KMS-11 (cell line): ENCODE measurements at regions not wholly inside any gene's neighbourhood (a gene's known extent, or its start where the extent isn't known, plus 50 kb on each side); places are given as distances from the start of the nearest gene placed in this dataset.

ENCODE experiments used
- H2AFZ ChIP-seq: fragments of 200-600 bp; sonication (generic); 2 replicates; pipeline ENCODE4 v1.6.1; 2016; ENCODE audit warnings: antibody characterized with exemption, mixed run types, low read depth
- H3K27ac ChIP-seq: fragments of 200-600 bp; sonication (generic); 2 replicates; pipeline ENCODE4 v1.6.1; 2016; ENCODE audit warnings: mild to moderate bottlenecking, mixed run types
- H3K27me3 ChIP-seq: fragments of 200-600 bp; sonication (generic); 2 replicates; pipeline ENCODE4 v1.6.1; 2017; ENCODE audit warnings: mild to moderate bottlenecking, low read depth, mixed run types, moderate library complexity; ENCODE audit not compliant: insufficient read depth
- H3K36me3 ChIP-seq: fragments of 200-600 bp; sonication (generic); 2 replicates; pipeline ENCODE4 v1.6.1; 2017; ENCODE audit warnings: mild to moderate bottlenecking, mixed run types; ENCODE audit not compliant: insufficient read depth
- H3K4me1 ChIP-seq: fragments of 200-600 bp; sonication (generic); 2 replicates; pipeline ENCODE4 v1.6.1; 2016; ENCODE audit warnings: mild to moderate bottlenecking, low read depth, mixed run types; ENCODE audit not compliant: poor library complexity, severe bottlenecking
- H3K4me2 ChIP-seq: fragments of 200-600 bp; sonication (generic); 2 replicates; pipeline ENCODE4 v1.7.0; 2016; ENCODE audit warnings: mild to moderate bottlenecking, mixed run types
- H3K4me3 ChIP-seq: fragments of 200-600 bp; sonication (generic); IDR thresholded peaks from 2 replicates; pipeline ENCODE4 v1.6.1; 2017; ENCODE audit warnings: low read depth, low read length, mixed read lengths; ENCODE audit not compliant: insufficient read depth
- H3K79me2 ChIP-seq: fragments of 200-600 bp; sonication (generic); 2 replicates; pipeline ENCODE4 v1.6.1; 2016; ENCODE audit warnings: low read depth, mixed run types; ENCODE audit not compliant: insufficient read depth
- H3K9ac ChIP-seq: fragments of 200-600 bp; sonication (generic); 2 replicates; pipeline ENCODE4 v1.6.1; 2016; ENCODE audit warnings: mild to moderate bottlenecking, mixed run types
- H4K20me1 ChIP-seq: fragments of 200-600 bp; sonication (generic); 2 replicates; pipeline ENCODE4 v1.6.1; 2016; ENCODE audit warnings: mild to moderate bottlenecking, mixed run types; ENCODE audit not compliant: insufficient read depth
- CTCF ChIP-seq: fragments of 200-600 bp; sonication (generic); conservative IDR thresholded peaks from 2 replicates; pipeline ENCODE4 v1.6.1; 2017; ENCODE audit warnings: low read depth, mild to moderate bottlenecking, antibody characterized with exemption, low read length, moderate library complexity, mixed read lengths

- no peaks in the 10 kb centered on the region for H4K20me1 ChIP-seq
- H3K27ac ChIP-seq = no peak overlapping the region
- H3K36me3 ChIP-seq = no peaks in the 10 kb centered on the region
- H3K9ac ChIP-seq = no peak overlapping the region
- H3K4me1 ChIP-seq = no peaks in the 10 kb centered on the region
- no peaks in the 10 kb centered on the region for H3K27me3 ChIP-seq
- H3K79me2 ChIP-seq = no peaks in the 10 kb centered on the region
- no peak overlapping the region for H3K4me2 ChIP-seq
- TF ChIP-seq CTCF = no peak
- no peak overlapping the region for H3K4me3 ChIP-seq
- H2AFZ ChIP-seq = no peak overlapping the region
Observed at GRCh38 chr12:59097876-59098275, 177.6 kb upstream of the LRIG3 start.

GRCh38 chr12:59096246-59096645 lies 175.9 kb upstream of the LRIG3 start:
- no peak overlapping the region for H3K27ac ChIP-seq
- no peak for TF ChIP-seq CTCF
- no peak overlapping the region for H2AFZ ChIP-seq
- H3K4me1 ChIP-seq = no peaks in the 10 kb centered on the region
- H3K79me2 ChIP-seq = no peaks in the 10 kb centered on the region
- no peak overlapping the region for H3K4me2 ChIP-seq
- no peaks in the 10 kb centered on the region for H4K20me1 ChIP-seq
- H3K36me3 ChIP-seq = no peaks in the 10 kb centered on the region
- no peaks in the 10 kb centered on the region for H3K27me3 ChIP-seq
- no peak overlapping the region for H3K9ac ChIP-seq
- no peak overlapping the region for H3K4me3 ChIP-seq

GRCh38 chr12:59093073-59093772 lies 172.9 kb upstream of the LRIG3 start:
- Histone ChIP-seq H3K79me2 (no peaks in the 10 kb centered on the region), H3K9ac (no peak overlapping the region), H3K36me3 (no peaks in the 10 kb centered on the region), H3K27me3 (no peaks in the 10 kb centered on the region), H3K4me3 (no peak overlapping the region), H3K4me1 (no peaks in the 10 kb centered on the region), H3K4me2 (no peak overlapping the region), H2AFZ (no peak overlapping the region), H3K27ac (no peak overlapping the region), H4K20me1 (no peaks in the 10 kb centered on the region)
- no peak for TF ChIP-seq CTCF

- Histone ChIP-seq H3K9ac (no peak overlapping the region), H3K4me1 (no peaks in the 10 kb centered on the region), H2AFZ (no peak overlapping the region), H4K20me1 (no peaks in the 10 kb centered on the region), H3K27me3 (no peaks in the 10 kb centered on the region), H3K27ac (no peak overlapping the region), H3K79me2 (no peaks in the 10 kb centered on the region), H3K4me2 (no peak overlapping the region), H3K36me3 (no peaks in the 10 kb centered on the region), H3K4me3 (no peak overlapping the region)
- TF ChIP-seq CTCF = no peak
Observed at GRCh38 chr12:59088673-59089072, 168.4 kb upstream of the LRIG3 start.
